Head of caudate nucleus (tissue), 42 donors: ENCODE measurements at regions not wholly inside any gene's neighbourhood (a gene's known extent, or its start where the extent isn't known, plus 50 kb on each side); places are given as distances from the start of the nearest gene placed in this dataset.
A peak's percentile ranks its signal among the peaks of the same experiment; 100 is the strongest.
"Not testable (repeated sequence)": the region's sequence is repeated elsewhere in the genome, so short reads cannot be mapped to it uniquely, and the experiment has no call there.

Source experiments
- DNase-seq, 42 donors: peaks; one replicate each; pipeline versions ENCODE4 v3.0.0 to v3.0.0-alpha.2; 2020 to 2021; ENCODE audit warnings: mixed read lengths in 7 of 42
- intact Hi-C: fragments of 100-400 bp; cut with DNase I; formaldehyde crosslinking; loops from one replicate; pipeline ENCODE4 v1.15.0; 2022

DNA sequence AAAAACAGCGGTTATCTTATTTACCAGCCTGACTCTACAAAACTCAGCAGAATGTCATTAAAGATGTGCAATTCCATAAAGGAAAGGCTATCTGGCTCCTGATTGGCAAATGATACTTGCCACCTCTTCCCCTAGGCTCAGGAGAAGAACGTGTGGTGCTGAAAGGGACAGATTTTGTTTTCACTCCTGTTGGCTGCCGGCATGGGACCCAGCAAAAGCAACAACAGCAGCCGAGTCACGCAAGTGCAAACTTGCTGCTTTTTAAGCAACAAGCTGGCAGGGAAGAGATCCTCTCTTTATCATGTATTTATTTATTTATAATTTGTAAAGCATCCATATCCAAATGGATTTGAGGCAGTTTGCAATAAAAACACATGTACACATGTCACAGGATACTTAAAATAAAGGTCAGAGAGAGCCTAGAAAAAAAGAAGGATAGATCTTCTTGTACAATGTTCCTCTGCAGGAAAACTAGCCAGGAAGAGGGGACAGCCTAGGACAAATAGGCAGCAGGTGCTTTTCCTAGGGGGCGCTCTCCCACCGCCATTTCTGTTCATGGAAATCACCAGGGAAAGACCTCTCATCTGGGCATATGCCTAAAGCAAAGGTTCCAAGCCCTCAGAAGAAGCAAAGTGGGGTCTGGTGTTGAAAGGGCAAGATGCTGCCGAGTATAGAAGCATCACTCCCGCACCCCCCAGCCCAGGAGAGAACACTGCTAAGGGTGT, 799.3 kb downstream of the BCL11A start:
- peak in 30 of 42 donors; percentile 7 to 71 (median 24) for DNase-seq
- intact Hi-C loops = no loop called here

DNA sequence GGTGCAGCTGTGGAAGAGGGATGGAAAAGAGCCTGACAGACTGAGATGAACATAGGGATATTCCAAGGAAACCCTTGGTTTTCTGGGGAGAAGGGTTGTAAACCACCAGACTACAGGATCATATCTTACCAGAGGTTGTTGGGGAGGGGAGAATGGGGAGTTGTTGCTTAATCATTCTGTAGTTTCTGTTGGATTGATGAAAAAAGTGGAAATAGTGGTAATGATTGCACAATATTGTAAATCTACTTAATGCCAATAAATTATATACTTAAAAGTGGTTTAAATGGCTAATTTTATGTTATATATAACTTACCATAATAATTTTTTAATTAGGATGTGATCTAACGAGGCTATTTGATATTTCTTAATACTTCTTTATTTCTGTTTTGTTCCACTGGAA, 800.9 kb downstream of the BCL11A start:
- intact Hi-C loops = no loop called here
- DNase-seq = no peak

- intact Hi-C loops = no loop called here
Measured at GRCh38 chr2:59752071-59752470, 801.4 kb downstream of the BCL11A start.

GRCh38 chr2:59751214-59751613, 802.2 kb downstream of the BCL11A start:
- intact Hi-C loops, DNase-seq: not testable (repeated sequence)

More at GRCh38 chr2:59752071-59752470, 801.4 kb downstream of the BCL11A start:
- DNase-seq = no peak

- DNase-seq = no peak
- intact Hi-C loops = no loop called here
Measured at GRCh38 chr2:59746291-59746690, 807.2 kb downstream of the BCL11A start.

GRCh38 chr2:59745085-59745484, 808.4 kb downstream of the BCL11A start:
- DNase-seq = no peak
- intact Hi-C loops = no loop called here

DNA sequence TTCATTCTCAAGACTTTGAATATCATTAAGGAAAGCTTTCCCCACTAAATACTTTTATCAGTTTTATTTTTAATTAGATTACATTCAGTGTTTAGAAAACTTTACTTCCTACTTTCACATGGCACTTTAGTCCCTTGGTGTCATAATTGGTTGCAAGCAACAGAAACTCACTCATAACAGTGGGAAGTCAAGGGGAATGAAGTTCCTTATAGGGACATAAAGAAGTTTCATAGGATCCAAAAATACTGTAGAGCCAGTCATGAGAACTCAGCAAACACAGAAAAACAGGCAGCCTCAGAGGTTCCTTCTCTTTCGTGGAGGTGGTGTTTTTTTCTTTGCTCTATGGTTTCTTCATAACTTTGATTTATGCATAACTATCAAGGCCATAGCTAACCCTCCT, 809.0 kb downstream of the BCL11A start:
- DNase-seq = no peak
- intact Hi-C loops = no loop called here

DNA sequence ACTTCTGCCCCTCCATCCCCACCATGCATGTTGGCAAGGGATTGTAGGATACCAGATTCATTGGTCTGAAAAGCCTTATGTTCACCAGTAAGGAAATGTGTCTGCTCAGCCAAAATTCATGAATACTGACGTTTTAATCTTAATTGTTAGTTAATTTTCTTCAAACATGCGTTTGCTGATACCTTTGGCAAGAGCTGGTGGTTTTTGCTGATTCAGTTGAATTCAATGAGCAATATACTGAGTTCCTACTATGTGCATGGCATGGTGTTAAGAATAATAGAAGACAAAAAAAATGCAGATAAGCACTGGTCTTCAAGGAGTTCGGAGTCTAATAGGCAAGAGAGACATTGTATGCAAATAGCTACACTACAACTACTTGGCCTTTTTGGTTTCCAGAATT, 811.6 kb downstream of the BCL11A start:
- DNase-seq = no peak
- intact Hi-C loops = no loop called here

GRCh38 chr2:59739166-59739565, 814.3 kb downstream of the BCL11A start:
- intact Hi-C loops = no loop called here

GRCh38 chr2:59737299-59737698, 816.2 kb downstream of the BCL11A start:
- intact Hi-C loops = no loop called here
- no peak for DNase-seq

More at GRCh38 chr2:59739166-59739565, 814.3 kb downstream of the BCL11A start:
- no peak for DNase-seq

DNA sequence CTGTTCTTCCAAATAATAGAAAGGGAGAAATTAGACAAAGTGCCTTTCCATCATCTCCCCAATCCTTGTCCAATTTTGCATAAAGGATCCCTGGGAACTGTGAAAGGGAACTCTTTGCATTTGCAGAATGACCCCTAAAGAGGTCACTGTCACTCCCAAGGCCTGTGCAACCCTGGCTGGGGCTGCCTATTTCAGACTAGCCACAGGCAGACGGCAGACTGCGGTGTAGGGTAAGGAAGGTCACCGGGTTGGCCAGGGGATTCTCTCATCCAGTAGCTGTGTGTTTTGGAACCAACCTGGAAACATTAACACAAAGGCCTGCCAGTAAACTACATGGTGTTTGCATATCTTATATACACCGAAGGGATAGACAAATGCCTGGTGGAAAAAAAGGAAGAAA, 818.7 kb downstream of the BCL11A start:
- intact Hi-C loops = no loop called here

DNA sequence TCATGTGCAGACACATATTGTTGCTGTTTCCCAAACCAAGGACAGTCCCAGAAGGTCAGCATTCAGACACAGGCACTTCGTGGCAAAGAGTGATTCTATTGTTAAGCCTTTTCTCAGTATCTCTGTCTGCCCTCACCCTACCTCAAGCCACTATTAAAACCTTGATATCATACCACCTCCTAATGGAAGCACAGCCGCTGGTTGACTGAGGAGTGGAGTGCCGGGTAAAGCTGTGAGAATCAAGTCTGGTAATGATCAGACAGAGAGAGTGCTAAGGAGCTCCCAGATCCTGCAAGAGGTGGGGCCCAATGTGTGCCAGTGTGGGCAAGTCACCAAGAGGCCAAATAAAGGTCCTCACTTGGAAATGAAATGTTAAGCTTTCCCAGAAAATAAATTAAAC, 819.5 kb downstream of the BCL11A start:
- DNase-seq = no peak
- intact Hi-C loops = no loop called here

More for the DNA sequence above, 818.7 kb downstream of the BCL11A start:
- no peak for DNase-seq

DNA sequence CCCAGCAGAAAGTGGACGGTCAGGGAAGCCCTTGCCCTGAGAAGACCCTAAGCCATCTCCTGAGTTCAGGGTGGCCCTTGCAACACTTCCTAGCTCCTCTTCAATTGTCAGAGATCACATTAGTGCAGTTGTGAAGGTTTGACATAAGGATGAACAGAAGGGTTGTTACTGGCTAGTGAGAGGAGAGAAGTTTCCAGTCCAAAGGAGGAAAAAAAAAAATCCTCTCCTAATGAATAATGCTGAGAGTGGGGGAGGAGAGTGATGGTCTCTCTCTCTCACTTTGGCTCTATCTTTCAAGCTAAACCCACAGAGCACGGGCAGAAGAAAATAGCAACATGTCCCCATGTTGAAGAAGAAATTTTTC, 819.9 kb downstream of the BCL11A start:
- no peak for DNase-seq
- intact Hi-C loops = no loop called here

DNA sequence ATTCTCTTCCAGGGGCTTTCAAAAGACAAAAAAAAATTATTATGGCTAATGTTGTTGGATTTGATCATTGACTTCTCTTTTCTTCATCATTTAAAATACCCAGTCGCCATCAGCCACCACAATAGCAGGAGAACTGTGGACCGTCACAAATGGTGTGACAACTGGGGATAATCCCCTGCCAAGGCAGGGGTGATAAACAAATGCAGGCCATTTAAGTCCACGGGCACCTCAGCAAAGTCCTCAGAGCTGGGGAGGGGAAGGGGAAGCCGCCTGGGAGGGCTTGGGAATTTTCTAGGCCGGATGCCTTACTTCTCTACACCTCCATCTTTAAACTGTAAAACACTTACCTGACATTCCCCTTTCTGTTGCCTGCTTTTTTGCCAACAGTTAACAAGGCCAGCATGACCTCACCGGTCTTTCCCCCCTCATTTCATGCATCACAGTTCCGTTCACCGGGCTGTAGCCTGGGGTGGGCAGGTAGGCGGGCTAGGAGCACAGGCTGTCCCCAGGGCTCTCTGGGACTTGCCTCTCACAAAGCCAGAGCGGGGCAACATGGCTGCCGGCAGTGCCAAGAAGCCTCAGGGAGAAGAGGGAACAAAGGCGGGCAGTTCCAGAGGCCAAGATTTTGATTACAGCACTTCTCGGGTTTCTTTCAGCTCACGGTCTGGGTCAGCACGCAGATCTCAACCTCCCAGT, 820.4 kb downstream of the BCL11A start:
- intact Hi-C loops = no loop called here

DNA sequence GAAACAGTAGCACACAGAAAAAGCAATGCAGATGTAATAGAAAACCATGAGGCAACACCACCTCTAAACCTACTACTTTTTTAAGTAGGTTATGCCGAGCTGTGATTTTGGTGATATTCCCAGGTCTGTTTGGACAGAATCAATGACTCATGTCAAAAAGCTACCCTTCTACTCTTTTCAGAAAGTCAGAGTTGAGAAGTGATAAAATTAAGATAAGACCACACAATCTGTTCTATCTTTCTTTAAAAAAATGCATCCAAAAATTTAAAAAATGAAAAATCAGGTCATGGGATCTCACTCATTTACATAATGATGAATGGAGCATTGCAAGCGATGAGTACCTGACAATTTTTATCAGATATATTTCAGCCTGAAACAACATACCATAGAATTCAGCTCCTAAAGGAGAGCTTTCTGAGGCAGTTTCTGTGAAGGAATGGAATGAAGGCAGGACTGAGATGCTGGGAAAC, 826.3 kb downstream of the BCL11A start:
- DNase-seq = no peak
- intact Hi-C loops = no loop called here

More for the DNA sequence above, 820.4 kb downstream of the BCL11A start:
- no peak for DNase-seq

GRCh38 chr2:59726228-59727120, 827.0 kb downstream of the BCL11A start:
- no peak for DNase-seq

GRCh38 chr2:59724746-59725145, 828.7 kb downstream of the BCL11A start:
- no peak for DNase-seq
- intact Hi-C loops = no loop called here

More at GRCh38 chr2:59726228-59727120, 827.0 kb downstream of the BCL11A start:
- intact Hi-C loops = no loop called here

DNA sequence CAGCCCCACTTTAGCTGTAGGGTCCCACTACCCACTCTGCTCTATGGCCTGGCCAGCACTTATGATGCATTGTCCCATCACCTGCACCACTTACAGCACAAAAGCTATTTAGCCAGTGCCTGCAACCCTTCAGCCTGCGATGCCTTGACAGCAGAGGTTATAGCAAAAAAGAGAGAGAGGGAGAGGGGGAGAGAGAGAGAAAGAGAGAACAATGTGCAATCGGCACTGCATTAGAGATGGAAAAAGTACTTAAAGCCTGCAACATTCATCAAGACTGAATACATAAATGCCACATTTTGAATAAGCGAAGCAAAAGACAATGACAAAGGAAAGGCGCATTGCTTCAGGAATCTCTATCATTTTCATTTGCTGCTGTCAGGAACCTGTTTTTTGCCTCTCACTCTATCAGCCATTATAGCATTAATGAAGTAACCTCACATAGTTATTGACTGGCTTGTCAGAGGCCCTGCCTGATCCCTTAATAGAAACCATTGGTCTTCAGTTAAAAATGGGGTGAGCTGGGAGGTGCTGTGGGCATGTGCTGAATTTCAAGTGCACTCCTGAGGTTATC, 833.1 kb downstream of the BCL11A start:
- intact Hi-C loops = no loop called here

GRCh38 chr2:59713577-59713976, 839.9 kb downstream of the BCL11A start:
- intact Hi-C loops = no loop called here
- no peak for DNase-seq

More for the DNA sequence above, 833.1 kb downstream of the BCL11A start:
- DNase-seq = no peak
